HG03039 (cell line): ENCODE measurements at regions not wholly inside any gene's neighbourhood (a gene's known extent, or its start where the extent isn't known, plus 50 kb on each side); places are given as distances from the start of the nearest gene placed in this dataset.
"Not testable (repeated sequence)": the region's sequence is repeated elsewhere in the genome, so short reads cannot be mapped to it uniquely, and the experiment has no call there.

ENCODE experiments used
- ATAC-seq: cut with Tn5 transposase; IDR thresholded peaks from one replicate; pipeline ENCODE4 v1.9.1; 2021; ENCODE audit warnings: mild to moderate bottlenecking, moderate library complexity; ENCODE audit not compliant: unreplicated experiment

GRCh38 chr1:120657804-120658203 is 65.9 kb upstream of the NBPF26 start:
- ATAC-seq, result not testable (repeated sequence)

GRCh38 chr1:120658622-120659021 is 65.1 kb upstream of the NBPF26 start:
- not testable (repeated sequence) for ATAC-seq

- not testable (repeated sequence) for ATAC-seq
Observed at GRCh38 chr1:120659133-120659532, 64.6 kb upstream of the NBPF26 start.

GRCh38 chr1:120664376-120665249 is 59.1 kb upstream of the NBPF26 start:
- not testable (repeated sequence) for ATAC-seq

- ATAC-seq, result not testable (repeated sequence)
Observed at GRCh38 chr1:120665250-120665577, 58.5 kb upstream of the NBPF26 start.

GRCh38 chr1:120668187-120668586 is 55.6 kb upstream of the NBPF26 start:
- not testable (repeated sequence) for ATAC-seq
